ENCODE measurements at regions not wholly inside any gene's neighbourhood (a gene's known extent, or its start where the extent isn't known, plus 50 kb on each side); places are given as distances from the start of the nearest gene placed in this dataset.

DNA sequence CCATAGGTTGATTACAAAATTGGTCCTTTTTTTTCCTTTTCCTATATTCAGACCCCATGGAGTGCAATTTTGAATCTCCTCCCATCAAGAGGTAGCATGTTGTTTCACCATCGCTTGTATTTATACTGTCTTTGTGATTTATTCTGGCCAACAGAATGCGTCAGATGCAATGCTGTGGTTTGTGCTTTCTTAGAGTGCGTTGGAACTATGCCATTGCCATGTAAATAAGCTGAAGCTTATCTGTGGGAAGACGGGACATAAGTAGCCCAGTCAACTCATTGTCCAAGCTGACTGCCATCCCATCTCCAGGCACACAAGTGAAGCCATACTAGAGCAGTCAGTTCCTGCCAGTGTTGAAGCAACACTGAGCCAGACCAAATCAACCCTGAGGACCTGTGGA is 1339.3 kb upstream of the GOT2 start:
- DNase-seq (ENCODE audit: low read depth) = no peak

GRCh38 chr16:60064026-60064425 is 1329.9 kb upstream of the GOT2 start:
- no peak overlapping the region for H3K4me3 ChIP-seq (ENCODE audit: low read depth, low read length)
- no peak for DNase-seq (ENCODE audit: low read depth)
- TF ChIP-seq, protein P1, sequence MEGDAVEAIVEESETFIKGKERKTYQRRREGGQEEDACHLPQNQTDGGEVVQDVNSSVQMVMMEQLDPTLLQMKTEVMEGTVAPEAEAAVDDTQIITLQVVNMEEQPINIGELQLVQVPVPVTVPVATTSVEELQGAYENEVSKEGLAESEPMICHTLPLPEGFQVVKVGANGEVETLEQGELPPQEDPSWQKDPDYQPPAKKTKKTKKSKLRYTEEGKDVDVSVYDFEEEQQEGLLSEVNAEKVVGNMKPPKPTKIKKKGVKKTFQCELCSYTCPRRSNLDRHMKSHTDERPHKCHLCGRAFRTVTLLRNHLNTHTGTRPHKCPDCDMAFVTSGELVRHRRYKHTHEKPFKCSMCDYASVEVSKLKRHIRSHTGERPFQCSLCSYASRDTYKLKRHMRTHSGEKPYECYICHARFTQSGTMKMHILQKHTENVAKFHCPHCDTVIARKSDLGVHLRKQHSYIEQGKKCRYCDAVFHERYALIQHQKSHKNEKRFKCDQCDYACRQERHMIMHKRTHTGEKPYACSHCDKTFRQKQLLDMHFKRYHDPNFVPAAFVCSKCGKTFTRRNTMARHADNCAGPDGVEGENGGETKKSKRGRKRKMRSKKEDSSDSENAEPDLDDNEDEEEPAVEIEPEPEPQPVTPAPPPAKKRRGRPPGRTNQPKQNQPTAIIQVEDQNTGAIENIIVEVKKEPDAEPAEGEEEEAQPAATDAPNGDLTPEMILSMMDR (IDR thresholded peaks at IDR 0.05; ENCODE audit: insufficient read depth, low read depth, low read length) = no peak

More for the DNA sequence above, 1339.3 kb upstream of the GOT2 start:
- H3K4me3 ChIP-seq (ENCODE audit: low read depth, low read length) = no peak overlapping the region
- TF ChIP-seq, protein P1 (IDR thresholded peaks at IDR 0.05; ENCODE audit: insufficient read depth, low read depth, low read length) = no peak

DNA sequence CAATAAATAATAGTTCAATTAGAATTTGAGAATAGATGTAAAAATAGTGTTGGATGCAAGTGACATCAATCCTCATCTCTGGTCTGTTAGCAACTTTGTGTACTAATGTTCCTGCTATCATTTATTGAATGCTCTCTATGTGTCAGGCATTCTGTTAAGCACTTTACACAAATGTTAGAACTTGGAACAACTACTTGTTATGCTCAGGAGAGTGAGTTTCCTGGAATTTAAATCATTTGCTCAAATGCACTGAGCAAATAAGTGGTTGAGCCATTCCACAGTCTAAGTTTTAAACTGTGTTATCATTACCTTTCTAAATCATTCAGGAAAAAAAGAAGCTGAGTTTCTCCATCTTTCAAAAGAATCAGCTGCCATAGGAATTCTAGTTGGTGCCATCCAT is 1327.3 kb upstream of the GOT2 start:
- TF ChIP-seq, protein P1 (IDR thresholded peaks at IDR 0.05; ENCODE audit: insufficient read depth, low read depth, low read length) = no peak
- no peak for DNase-seq (ENCODE audit: low read depth)
- no peak overlapping the region for H3K4me3 ChIP-seq (ENCODE audit: low read depth, low read length)

- TF ChIP-seq, protein P1 (IDR thresholded peaks at IDR 0.05; ENCODE audit: insufficient read depth, low read depth, low read length) = no peak
Measured at GRCh38 chr16:60060731-60061130, 1326.6 kb upstream of the GOT2 start.

DNA sequence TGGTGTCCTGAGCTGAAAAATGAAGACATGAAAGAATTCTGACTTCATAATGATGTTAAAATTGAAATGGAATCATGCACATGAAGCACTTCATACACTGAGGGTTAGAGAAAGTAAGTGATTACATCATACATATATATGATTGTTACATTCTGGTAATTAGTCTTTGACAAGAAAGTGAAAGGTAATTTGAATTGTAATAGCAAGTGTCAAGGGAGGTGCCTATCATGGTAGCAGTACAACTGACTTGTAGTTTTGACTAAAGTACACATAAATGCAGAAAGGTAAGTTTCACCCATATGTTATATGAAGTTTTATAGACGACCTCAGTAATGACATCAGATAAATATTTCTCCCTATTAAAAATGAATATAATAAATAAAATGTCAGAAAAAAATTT is 1325.0 kb upstream of the GOT2 start:
- no peak for DNase-seq (ENCODE audit: low read depth)
- TF ChIP-seq, protein P1 (IDR thresholded peaks at IDR 0.05; ENCODE audit: insufficient read depth, low read depth, low read length) = no peak

More at GRCh38 chr16:60060731-60061130, 1326.6 kb upstream of the GOT2 start:
- no peak overlapping the region for H3K4me3 ChIP-seq (ENCODE audit: low read depth, low read length)
- DNase-seq (ENCODE audit: low read depth) = no peak

DNA sequence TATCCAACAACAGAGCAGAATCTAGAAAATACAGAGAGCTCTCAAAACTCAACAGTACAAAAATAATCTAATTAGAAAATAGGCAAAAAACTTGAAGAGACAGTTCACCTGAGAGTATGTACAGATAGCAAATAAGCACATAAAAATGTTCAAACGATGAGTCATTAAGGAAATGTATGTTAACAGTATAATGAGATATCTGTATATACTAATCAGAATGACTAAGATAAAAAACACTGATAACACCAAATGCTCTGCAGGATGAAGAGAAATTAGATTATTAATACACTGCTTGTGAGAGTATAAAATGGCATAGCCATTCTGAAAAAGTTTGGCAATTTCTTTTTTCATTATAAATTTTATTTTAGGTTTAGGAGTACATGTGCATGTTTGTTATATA is 1307.6 kb upstream of the GOT2 start:
- TF ChIP-seq, protein P1 (IDR thresholded peaks at IDR 0.05; ENCODE audit: insufficient read depth, low read depth, low read length) = no peak
- DNase-seq (ENCODE audit: low read depth) = no peak
- no peak overlapping the region for H3K4me3 ChIP-seq (ENCODE audit: low read depth, low read length)

More for the DNA sequence above, 1325.0 kb upstream of the GOT2 start:
- no peak overlapping the region for H3K4me3 ChIP-seq (ENCODE audit: low read depth, low read length)

DNA sequence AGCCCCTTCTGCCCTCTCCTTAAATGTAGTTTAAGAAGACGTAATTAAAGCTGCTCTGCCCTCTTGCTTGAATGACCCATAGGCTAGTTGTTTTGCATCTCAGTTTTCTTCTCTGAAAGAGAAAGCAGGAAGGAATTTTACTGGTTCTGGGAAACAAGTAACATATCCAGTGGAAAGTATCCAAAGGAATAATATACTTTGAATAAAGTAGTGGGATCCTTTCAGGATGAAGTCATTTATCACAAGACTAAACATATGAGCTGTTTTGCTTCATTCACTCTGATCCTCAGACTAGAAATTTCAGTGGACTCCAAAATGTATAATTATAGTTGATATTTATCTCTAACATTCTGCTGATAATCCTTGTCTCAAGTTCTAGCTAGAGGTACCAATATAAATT is 1297.6 kb upstream of the GOT2 start:
- TF ChIP-seq, protein P1 (IDR thresholded peaks at IDR 0.05; ENCODE audit: insufficient read depth, low read depth, low read length) = no peak
- DNase-seq (ENCODE audit: low read depth) = no peak
- no peak overlapping the region for H3K4me3 ChIP-seq (ENCODE audit: low read depth, low read length)

Data from fibroblast of villous mesenchyme (primary cell).